Activated CD4-positive, alpha-beta memory T cell treated with anti-CD3 and anti-CD28 coated beads, Interleukin-2, amount 10 ng/mL, durations not matched to agents 7 days and 5 days (primary cell): ENCODE measurements at regions not wholly inside any gene's neighbourhood (a gene's known extent, or its start where the extent isn't known, plus 50 kb on each side); places are given as distances from the start of the nearest gene placed in this dataset.
"Not testable (repeated sequence)": the region's sequence is repeated elsewhere in the genome, so short reads cannot be mapped to it uniquely, and the experiment has no call there.

ENCODE experiments used
- CTCF ChIA-PET: fragments of 350-600 bp; sonication (Branson Sonifier 250); formaldehyde crosslinking; loops from one replicate; lab custom pipeline; 2021; ENCODE audit warnings: antibody characterized with exemption, inconsistent platforms; lab: Charles Lee
- POLR2A ChIA-PET: fragments of 350-600 bp; sonication (Branson Sonifier 250); formaldehyde crosslinking; loops from one replicate; lab custom pipeline; 2021; ENCODE audit warnings: antibody characterized with exemption; lab: Charles Lee
- DNase-seq: peaks from one replicate; pipeline ENCODE4 v3.0.0-alpha.2; 2020
- H3K27ac Mint-ChIP-seq: one replicate; pipeline ENCODE4 v1.8.0; 2021; ENCODE audit warnings: mild to moderate bottlenecking, mixed read lengths
- H3K27me3 Mint-ChIP-seq: one replicate; pipeline ENCODE4 v1.8.0; 2021; ENCODE audit warnings: mixed read lengths
- H3K36me3 Mint-ChIP-seq: one replicate; pipeline ENCODE4 v1.8.0; 2021; ENCODE audit warnings: low read depth, mixed read lengths
- H3K4me1 Mint-ChIP-seq: one replicate; pipeline ENCODE4 v1.8.0; 2021; ENCODE audit warnings: mixed read lengths
- H3K4me3 Mint-ChIP-seq: one replicate; pipeline ENCODE4 v1.8.0; 2021; ENCODE audit warnings: mild to moderate bottlenecking, mixed read lengths
- H3K9me3 Mint-ChIP-seq: one replicate; pipeline ENCODE4 v1.8.0; 2021; ENCODE audit warnings: mixed read lengths

- no peaks in the 10 kb centered on the region for H3K36me3 Mint-ChIP-seq
- no peak overlapping the region for H3K27ac Mint-ChIP-seq
- no peaks in the 10 kb centered on the region for H3K9me3 Mint-ChIP-seq
- no peaks in the 10 kb centered on the region for H3K27me3 Mint-ChIP-seq
- CTCF ChIA-PET = no interaction called here
- no peak for DNase-seq
- H3K4me3 Mint-ChIP-seq = no peak overlapping the region
- POLR2A ChIA-PET = no interaction called here
- no peaks in the 10 kb centered on the region for H3K4me1 Mint-ChIP-seq
These were observed 52.0 kb downstream of the ZC3H11B start for GRCh38 chr1:219560856-219561255.

GRCh38 chr1:219559899-219560298, 53.0 kb downstream of the ZC3H11B start:
- ChIA-PET CTCF (no interaction called here), POLR2A (no interaction called here)
- H3K27me3 Mint-ChIP-seq = no peaks in the 10 kb centered on the region
- no peak for DNase-seq
- no peaks in the 10 kb centered on the region for H3K4me1 Mint-ChIP-seq
- no peak overlapping the region for H3K27ac Mint-ChIP-seq
- H3K9me3 Mint-ChIP-seq = no peaks in the 10 kb centered on the region
- H3K4me3 Mint-ChIP-seq = no peak overlapping the region
- H3K36me3 Mint-ChIP-seq = no peaks in the 10 kb centered on the region

GRCh38 chr1:219555806-219556205, 57.1 kb downstream of the ZC3H11B start:
- no peaks in the 10 kb centered on the region for H3K9me3 Mint-ChIP-seq
- DNase-seq = no peak
- POLR2A ChIA-PET = no interaction called here
- no peaks in the 10 kb centered on the region for H3K27me3 Mint-ChIP-seq
- no peaks in the 10 kb centered on the region for H3K4me1 Mint-ChIP-seq
- no peaks in the 10 kb centered on the region for H3K36me3 Mint-ChIP-seq
- CTCF ChIA-PET = no interaction called here
- no peak overlapping the region for H3K4me3 Mint-ChIP-seq
- H3K27ac Mint-ChIP-seq = no peak overlapping the region

GRCh38 chr1:219555031-219555692, 57.7 kb downstream of the ZC3H11B start:
- no peaks in the 10 kb centered on the region for H3K9me3 Mint-ChIP-seq
- no peaks in the 10 kb centered on the region for H3K27me3 Mint-ChIP-seq
- DNase-seq = no peak
- no peak overlapping the region for H3K4me3 Mint-ChIP-seq
- H3K27ac Mint-ChIP-seq = no peak overlapping the region
- H3K36me3 Mint-ChIP-seq = no peaks in the 10 kb centered on the region
- H3K4me1 Mint-ChIP-seq = no peaks in the 10 kb centered on the region
- CTCF ChIA-PET = no interaction called here
- POLR2A ChIA-PET = no interaction called here

- CTCF ChIA-PET = no interaction called here
- H3K27me3 Mint-ChIP-seq = no peaks in the 10 kb centered on the region
- POLR2A ChIA-PET = no interaction called here
- H3K36me3 Mint-ChIP-seq = no peaks in the 10 kb centered on the region
- no peak for DNase-seq
- no peak overlapping the region for H3K27ac Mint-ChIP-seq
- H3K9me3 Mint-ChIP-seq = no peaks in the 10 kb centered on the region
- no peak overlapping the region for H3K4me3 Mint-ChIP-seq
- H3K4me1 Mint-ChIP-seq = no peaks in the 10 kb centered on the region
These were observed 58.9 kb downstream of the ZC3H11B start for GRCh38 chr1:219553934-219554502.

GRCh38 chr1:219550201-219550600, 62.7 kb downstream of the ZC3H11B start:
- no peak overlapping the region for H3K4me3 Mint-ChIP-seq
- no peak overlapping the region for H3K27ac Mint-ChIP-seq
- H3K4me1 Mint-ChIP-seq = no peaks in the 10 kb centered on the region
- ChIA-PET CTCF (no interaction called here), POLR2A (no interaction called here)
- no peak for DNase-seq
- H3K9me3 Mint-ChIP-seq = no peaks in the 10 kb centered on the region
- no peaks in the 10 kb centered on the region for H3K36me3 Mint-ChIP-seq
- H3K27me3 Mint-ChIP-seq = no peaks in the 10 kb centered on the region

GRCh38 chr1:219549215-219549614, 63.7 kb downstream of the ZC3H11B start:
- CTCF ChIA-PET = no interaction called here
- Mint-ChIP-seq H3K4me1 (no peaks in the 10 kb centered on the region), H3K4me3 (no peak overlapping the region), H3K36me3 (no peaks in the 10 kb centered on the region), H3K27me3 (no peaks in the 10 kb centered on the region), H3K27ac (no peak overlapping the region), H3K9me3 (no peaks in the 10 kb centered on the region)
- POLR2A ChIA-PET = no interaction called here
- DNase-seq = no peak

GRCh38 chr1:219548386-219548785, 64.5 kb downstream of the ZC3H11B start:
- ChIA-PET POLR2A (no interaction called here), CTCF (interaction anchor here (0.6 kb wide), 1 partner anchor 119 kb away, joined by 4 read pairs; no protein-coding TSS in a partner anchor)
- H3K36me3 Mint-ChIP-seq = no peaks in the 10 kb centered on the region
- no peaks in the 10 kb centered on the region for H3K4me1 Mint-ChIP-seq
- H3K27ac Mint-ChIP-seq = no peak overlapping the region
- no peaks in the 10 kb centered on the region for H3K9me3 Mint-ChIP-seq
- DNase-seq = no peak
- H3K4me3 Mint-ChIP-seq = no peak overlapping the region
- no peaks in the 10 kb centered on the region for H3K27me3 Mint-ChIP-seq

- H3K4me3 Mint-ChIP-seq, H3K4me1 Mint-ChIP-seq, H3K27me3 Mint-ChIP-seq, CTCF ChIA-PET, DNase-seq, H3K36me3 Mint-ChIP-seq, H3K27ac Mint-ChIP-seq, POLR2A ChIA-PET, H3K9me3 Mint-ChIP-seq: not testable (repeated sequence)
These were observed 67.1 kb downstream of the ZC3H11B start for GRCh38 chr1:219545756-219546155.

GRCh38 chr1:219544163-219544846, 68.6 kb downstream of the ZC3H11B start:
- no peaks in the 10 kb centered on the region for H3K9me3 Mint-ChIP-seq
- no peaks in the 10 kb centered on the region for H3K4me1 Mint-ChIP-seq
- no peak overlapping the region for H3K27ac Mint-ChIP-seq
- ChIA-PET POLR2A (no interaction called here), CTCF (no interaction called here)
- DNase-seq = no peak
- no peaks in the 10 kb centered on the region for H3K27me3 Mint-ChIP-seq
- no peak overlapping the region for H3K4me3 Mint-ChIP-seq
- no peaks in the 10 kb centered on the region for H3K36me3 Mint-ChIP-seq

- H3K27ac Mint-ChIP-seq = no peak overlapping the region
- H3K9me3 Mint-ChIP-seq = no peaks in the 10 kb centered on the region
- H3K36me3 Mint-ChIP-seq = no peaks in the 10 kb centered on the region
- ChIA-PET CTCF (no interaction called here), POLR2A (no interaction called here)
- no peak overlapping the region for H3K4me3 Mint-ChIP-seq
- H3K27me3 Mint-ChIP-seq = no peaks in the 10 kb centered on the region
- DNase-seq = no peak
- H3K4me1 Mint-ChIP-seq = no peaks in the 10 kb centered on the region
These were observed 69.9 kb downstream of the ZC3H11B start for GRCh38 chr1:219542828-219543518.

GRCh38 chr1:219541946-219542345, 71.0 kb downstream of the ZC3H11B start:
- Mint-ChIP-seq H3K36me3 (no peaks in the 10 kb centered on the region), H3K4me1 (no peaks in the 10 kb centered on the region), H3K9me3 (no peaks in the 10 kb centered on the region), H3K4me3 (no peak overlapping the region), H3K27me3 (no peaks in the 10 kb centered on the region), H3K27ac (no peak overlapping the region)
- ChIA-PET POLR2A (no interaction called here), CTCF (no interaction called here)
- DNase-seq = no peak

- ChIA-PET CTCF (no interaction called here), POLR2A (no interaction called here)
- DNase-seq = no peak
- no peaks in the 10 kb centered on the region for H3K27me3 Mint-ChIP-seq
- H3K4me3 Mint-ChIP-seq = no peak overlapping the region
- no peak overlapping the region for H3K27ac Mint-ChIP-seq
- H3K9me3 Mint-ChIP-seq = no peaks in the 10 kb centered on the region
- H3K36me3 Mint-ChIP-seq = no peaks in the 10 kb centered on the region
- H3K4me1 Mint-ChIP-seq = no peaks in the 10 kb centered on the region
These were observed 73.2 kb downstream of the ZC3H11B start for GRCh38 chr1:219539645-219540254.
